ENCODE measurements at regions not wholly inside any gene's neighbourhood (a gene's known extent, or its start where the extent isn't known, plus 50 kb on each side); places are given as distances from the start of the nearest gene placed in this dataset.
"Not testable (repeated sequence)": the region's sequence is repeated elsewhere in the genome, so short reads cannot be mapped to it uniquely, and the experiment has no call there.

DNA sequence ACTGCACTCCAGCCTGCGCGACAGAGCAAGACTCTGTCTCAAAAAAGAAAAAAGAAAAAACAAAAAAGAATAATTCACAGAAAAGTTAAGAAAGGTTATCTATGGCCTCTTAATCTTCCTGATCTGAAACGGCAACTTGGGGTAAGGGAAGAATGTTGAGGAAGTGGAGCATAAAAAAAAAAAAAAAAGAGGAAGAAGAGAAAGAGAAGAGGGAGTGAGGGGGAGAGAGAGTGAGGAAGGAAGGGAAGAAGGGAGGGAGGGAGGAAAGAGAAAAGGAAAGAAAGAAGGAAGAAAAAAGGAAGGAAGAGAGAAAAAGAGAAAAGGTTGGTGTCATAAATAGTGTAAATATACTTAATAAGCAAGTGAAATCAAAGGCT, 68.9 kb upstream of the NCOA3 start:
- no peaks in the 10 kb centered on the region for H3K36me3 ChIP-seq (ENCODE audit: control insufficient read depth, low read length)
- no peaks in the 10 kb centered on the region for H4K20me1 ChIP-seq (ENCODE audit: control insufficient read depth, insufficient read depth, low read depth, low read length)
- TF ChIP-seq, protein P1, sequence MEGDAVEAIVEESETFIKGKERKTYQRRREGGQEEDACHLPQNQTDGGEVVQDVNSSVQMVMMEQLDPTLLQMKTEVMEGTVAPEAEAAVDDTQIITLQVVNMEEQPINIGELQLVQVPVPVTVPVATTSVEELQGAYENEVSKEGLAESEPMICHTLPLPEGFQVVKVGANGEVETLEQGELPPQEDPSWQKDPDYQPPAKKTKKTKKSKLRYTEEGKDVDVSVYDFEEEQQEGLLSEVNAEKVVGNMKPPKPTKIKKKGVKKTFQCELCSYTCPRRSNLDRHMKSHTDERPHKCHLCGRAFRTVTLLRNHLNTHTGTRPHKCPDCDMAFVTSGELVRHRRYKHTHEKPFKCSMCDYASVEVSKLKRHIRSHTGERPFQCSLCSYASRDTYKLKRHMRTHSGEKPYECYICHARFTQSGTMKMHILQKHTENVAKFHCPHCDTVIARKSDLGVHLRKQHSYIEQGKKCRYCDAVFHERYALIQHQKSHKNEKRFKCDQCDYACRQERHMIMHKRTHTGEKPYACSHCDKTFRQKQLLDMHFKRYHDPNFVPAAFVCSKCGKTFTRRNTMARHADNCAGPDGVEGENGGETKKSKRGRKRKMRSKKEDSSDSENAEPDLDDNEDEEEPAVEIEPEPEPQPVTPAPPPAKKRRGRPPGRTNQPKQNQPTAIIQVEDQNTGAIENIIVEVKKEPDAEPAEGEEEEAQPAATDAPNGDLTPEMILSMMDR (IDR thresholded peaks at IDR 0.05; ENCODE audit: low read depth, low read length, poor library complexity, severe bottlenecking): no peak
- TF ChIP-seq EZH2phosphoT487 (IDR thresholded peaks at IDR 0.05; ENCODE audit: borderline replicate concordance, low read length): no peak
- peaks cover 59% of the 10 kb centered on the region for H3F3A ChIP-seq (ENCODE audit: control insufficient read depth, insufficient read depth)
- H3K27ac ChIP-seq (ENCODE audit: low read depth, low read length): peak overlapping the region; percentile 95
- peaks cover 93% of the 10 kb centered on the region for H3K4me1 ChIP-seq (ENCODE audit: control insufficient read depth, low read length)
- H3K4me3 ChIP-seq (ENCODE audit: low read length): peak overlapping the region; percentile 62
- no peaks in the 10 kb centered on the region for H3K27me3 ChIP-seq (ENCODE audit: control insufficient read depth, low read length)
- H3K9me2 ChIP-seq (replicated peaks; ENCODE audit: control insufficient read depth, low read length): no peaks in the 10 kb centered on the region
- peaks cover 13% of the 10 kb centered on the region; the same call in 1 of the 2 replicates for H3K79me2 ChIP-seq (ENCODE audit: control insufficient read depth, low read length)
- H3K4me2 ChIP-seq (ENCODE audit: low read length): peak overlapping the region; percentile 72
- peaks cover under 1% of the 10 kb centered on the region; the same call in 1 of the 2 replicates for H3K9me3 ChIP-seq (ENCODE audit: control insufficient read depth, insufficient read depth, low read length)

DNA sequence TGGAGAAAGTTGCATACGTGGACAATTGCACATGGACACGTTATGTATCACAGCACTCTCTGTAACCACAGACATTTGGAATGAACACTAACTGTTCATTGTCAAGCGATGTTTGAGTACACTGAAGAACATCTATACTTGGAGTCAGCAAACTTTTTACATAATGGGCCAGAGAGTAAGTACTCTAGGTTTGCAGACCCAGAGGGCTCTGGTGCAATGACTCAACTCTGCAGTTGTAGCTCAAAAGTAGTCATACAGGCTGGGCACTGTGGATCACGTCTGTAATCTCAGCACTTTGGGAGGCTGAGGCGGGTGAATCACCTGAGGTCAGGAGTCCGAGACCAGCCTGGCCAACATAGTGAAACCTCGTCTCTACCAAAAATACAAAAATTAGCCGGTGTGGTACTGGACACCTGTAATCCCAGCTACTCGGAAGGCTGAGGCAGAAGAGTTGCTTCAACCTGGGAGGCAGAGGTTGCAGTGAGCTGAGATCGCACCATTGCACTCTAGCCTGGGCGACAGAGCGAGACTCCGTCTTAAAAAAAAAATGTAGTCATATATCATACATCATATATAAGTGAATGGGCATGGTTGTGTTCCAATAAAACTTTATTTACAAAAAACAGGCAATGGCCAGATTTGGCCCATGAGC, 67.4 kb upstream of the NCOA3 start:
- H4K20me1 ChIP-seq (ENCODE audit: control insufficient read depth, insufficient read depth, low read depth, low read length); H3K36me3 ChIP-seq (ENCODE audit: control insufficient read depth, low read length); H3K27me3 ChIP-seq (ENCODE audit: control insufficient read depth, low read length); H3K9me3 ChIP-seq (ENCODE audit: control insufficient read depth, insufficient read depth, low read length); H3K9me2 ChIP-seq (replicated peaks; ENCODE audit: control insufficient read depth, low read length): not testable (repeated sequence)
- H3K4me1 ChIP-seq (ENCODE audit: control insufficient read depth, low read length): peaks cover 93% of the 10 kb centered on the region
- H3F3A ChIP-seq (ENCODE audit: control insufficient read depth, insufficient read depth): peaks cover 72% of the 10 kb centered on the region
- H3K4me3 ChIP-seq (ENCODE audit: low read length): peak overlapping the region; percentile 62
- peak overlapping the region; percentile 72 for H3K4me2 ChIP-seq (ENCODE audit: low read length)
- H3K79me2 ChIP-seq (ENCODE audit: control insufficient read depth, low read length): peaks cover 15% of the 10 kb centered on the region
- H3K27ac ChIP-seq (ENCODE audit: low read depth, low read length): peak overlapping the region; percentile 95

DNA sequence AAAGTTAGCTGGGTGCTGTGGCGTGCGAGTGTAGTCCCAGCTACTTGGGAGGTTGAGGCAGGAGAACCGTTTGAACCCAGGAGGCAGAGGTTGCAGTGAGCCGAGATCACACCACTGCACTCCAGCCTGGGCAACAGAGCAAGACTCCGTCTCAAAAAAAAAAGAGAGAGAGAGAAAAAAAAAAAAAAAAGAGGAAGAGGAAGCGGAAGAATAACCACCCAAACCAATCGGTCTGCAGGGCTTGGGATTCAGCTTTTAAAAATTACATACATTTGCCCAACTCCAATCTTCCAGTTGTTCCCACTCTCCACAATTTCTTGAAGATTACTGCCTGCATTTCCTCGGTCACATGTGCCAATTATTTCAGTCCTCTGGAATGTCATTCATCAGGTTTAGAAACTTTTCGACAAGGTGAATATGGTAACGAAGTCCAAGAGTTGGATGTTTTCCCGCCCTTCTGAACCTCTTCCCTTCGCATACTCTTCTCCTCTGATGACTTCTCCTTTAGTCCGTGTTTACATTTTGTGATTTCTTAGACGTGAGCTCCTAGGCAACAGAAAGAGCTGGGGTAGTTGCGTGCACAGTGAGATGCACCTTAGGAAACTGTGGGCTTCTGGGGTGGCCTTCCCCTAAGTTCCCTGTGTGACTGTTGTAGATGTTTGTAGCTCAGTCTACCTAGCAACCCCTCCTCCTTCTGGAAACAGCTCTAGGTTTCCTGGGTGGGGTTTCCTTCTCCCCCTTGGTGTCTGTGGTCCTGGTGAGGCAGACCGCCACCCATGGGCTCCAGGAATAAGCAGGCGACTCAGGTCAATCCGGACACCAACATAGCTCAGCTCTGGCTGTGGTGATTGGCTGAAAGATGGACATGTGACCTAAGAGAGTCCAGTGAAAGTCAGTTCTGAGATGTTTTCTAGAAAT, 63.0 kb upstream of the NCOA3 start:
- H3K9me2 ChIP-seq (replicated peaks; ENCODE audit: control insufficient read depth, low read length): no peaks in the 10 kb centered on the region
- H3K4me2 ChIP-seq (ENCODE audit: low read length): peak overlapping the region; percentile 60
- H4K20me1 ChIP-seq (ENCODE audit: control insufficient read depth, insufficient read depth, low read depth, low read length): no peaks in the 10 kb centered on the region
- H3K9me3 ChIP-seq (ENCODE audit: control insufficient read depth, insufficient read depth, low read length): no peaks in the 10 kb centered on the region
- no peaks in the 10 kb centered on the region for H3K27me3 ChIP-seq (ENCODE audit: control insufficient read depth, low read length)
- H3K36me3 ChIP-seq (ENCODE audit: control insufficient read depth, low read length): no peaks in the 10 kb centered on the region
- H3F3A ChIP-seq (ENCODE audit: control insufficient read depth, insufficient read depth): peaks cover 67% of the 10 kb centered on the region
- H3K4me1 ChIP-seq (ENCODE audit: control insufficient read depth, low read length): peaks cover 87% of the 10 kb centered on the region
- peaks cover 15% of the 10 kb centered on the region for H3K79me2 ChIP-seq (ENCODE audit: control insufficient read depth, low read length)
- no peak for TF ChIP-seq EZH2phosphoT487 (IDR thresholded peaks at IDR 0.05; ENCODE audit: borderline replicate concordance, low read length)
- TF ChIP-seq, protein P1 (IDR thresholded peaks at IDR 0.05; ENCODE audit: low read depth, low read length, poor library complexity, severe bottlenecking): no peak
- H3K4me3 ChIP-seq (ENCODE audit: low read length): peak overlapping the region; percentile 57
- peak overlapping the region; percentile 95 for H3K27ac ChIP-seq (ENCODE audit: low read depth, low read length)

Data from DOHH2 (cell line).